HG03432 (cell line): ENCODE measurements at regions not wholly inside any gene's neighbourhood (a gene's known extent, or its start where the extent isn't known, plus 50 kb on each side); places are given as distances from the start of the nearest gene placed in this dataset.
"Not testable (repeated sequence)": the region's sequence is repeated elsewhere in the genome, so short reads cannot be mapped to it uniquely, and the experiment has no call there.

Source experiments
- ATAC-seq: cut with Tn5 transposase; IDR thresholded peaks from one replicate; pipeline ENCODE4 v1.9.1; 2021; ENCODE audit warnings: mild to moderate bottlenecking, moderate library complexity; ENCODE audit not compliant: unreplicated experiment

DNA sequence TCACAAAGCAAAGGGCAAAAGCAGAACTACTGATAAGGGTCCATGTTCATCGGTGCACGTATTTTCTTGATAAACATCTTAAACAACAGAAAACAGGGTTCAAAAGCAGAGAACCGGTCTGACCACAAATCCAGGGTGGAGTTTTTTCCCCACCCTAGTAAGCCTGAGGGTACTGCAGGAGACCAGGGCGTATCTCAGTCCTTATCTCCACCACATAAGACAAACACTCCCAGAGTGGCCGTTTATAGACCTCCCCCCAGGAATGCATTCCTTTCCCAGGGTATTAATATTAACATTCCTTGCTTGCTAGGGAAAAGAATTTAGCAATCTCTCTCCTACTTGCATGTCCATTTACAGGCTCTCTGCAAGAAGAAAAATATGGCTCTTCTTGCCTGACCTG is 567.9 kb upstream of the HS3ST1 start:
- ATAC-seq: not testable (repeated sequence)

- ATAC-seq: no peak
Observed at GRCh38 chr4:11976726-11977263, 548.1 kb upstream of the HS3ST1 start.

GRCh38 chr4:11973270-11973669 is 544.6 kb upstream of the HS3ST1 start:
- ATAC-seq: no peak

GRCh38 chr4:11970754-11971153 is 542.1 kb upstream of the HS3ST1 start:
- ATAC-seq: no peak

- ATAC-seq: no peak
Observed at GRCh38 chr4:11966782-11967181, 538.1 kb upstream of the HS3ST1 start.

DNA sequence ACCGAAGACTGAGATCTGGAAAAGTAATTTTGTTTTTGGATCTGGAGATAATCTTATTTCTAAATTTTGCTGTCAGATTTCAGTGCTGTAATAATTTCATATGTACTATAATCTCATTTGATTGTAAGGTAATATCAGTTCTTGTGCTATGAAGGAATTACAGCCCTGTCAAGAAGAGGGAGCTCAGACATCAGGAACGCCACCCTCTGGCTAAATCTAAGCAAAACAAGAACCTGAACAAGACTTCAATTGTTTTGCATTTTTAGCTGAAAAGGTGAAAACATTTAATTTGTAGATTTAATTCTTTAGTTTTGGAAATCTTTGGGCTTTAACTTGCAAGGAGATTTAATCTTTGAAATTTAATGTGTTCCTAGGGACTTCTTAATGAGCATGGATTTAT is 525.4 kb upstream of the HS3ST1 start:
- ATAC-seq: peak; percentile 40

DNA sequence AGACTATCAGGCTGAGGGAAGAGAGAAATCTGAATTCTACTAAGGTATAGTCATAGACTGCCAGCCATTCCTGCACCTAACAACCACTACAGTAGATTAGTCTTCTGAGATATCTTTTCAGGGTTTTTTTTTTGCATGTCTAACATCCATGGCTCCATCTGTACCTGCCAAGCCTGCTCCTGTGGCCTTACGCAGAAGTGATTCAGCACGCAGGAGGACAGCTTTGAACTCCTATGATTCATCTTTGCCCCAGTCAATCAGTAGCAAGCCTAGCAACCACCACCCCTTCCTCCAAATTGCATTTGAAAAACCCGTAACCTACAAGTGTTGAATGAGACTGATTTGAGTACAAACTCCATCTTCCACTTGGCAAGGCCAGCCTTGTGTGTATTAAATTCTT is 520.7 kb upstream of the HS3ST1 start:
- ATAC-seq: no peak

DNA sequence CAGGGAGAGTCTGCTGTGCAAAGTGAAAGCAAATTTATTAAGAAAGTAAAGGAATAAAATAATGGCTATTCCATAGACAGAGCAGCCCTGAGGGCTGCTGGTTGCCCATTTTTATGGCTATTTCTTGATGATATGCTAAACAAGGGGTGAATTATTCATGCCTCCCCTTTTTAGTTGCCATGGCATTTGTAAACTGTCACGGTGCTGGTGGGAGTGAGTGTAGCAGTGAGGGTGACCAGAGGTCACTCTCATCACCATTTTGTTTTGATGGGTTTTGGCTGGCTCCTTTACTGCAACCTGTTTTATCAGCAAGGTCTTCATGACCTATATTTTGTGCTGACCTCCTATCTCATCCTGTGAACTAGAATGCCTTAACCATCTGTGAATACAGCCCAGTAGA is 518.9 kb upstream of the HS3ST1 start:
- not testable (repeated sequence) for ATAC-seq

- no peak for ATAC-seq
Observed at GRCh38 chr4:11937941-11938340, 509.2 kb upstream of the HS3ST1 start.

DNA sequence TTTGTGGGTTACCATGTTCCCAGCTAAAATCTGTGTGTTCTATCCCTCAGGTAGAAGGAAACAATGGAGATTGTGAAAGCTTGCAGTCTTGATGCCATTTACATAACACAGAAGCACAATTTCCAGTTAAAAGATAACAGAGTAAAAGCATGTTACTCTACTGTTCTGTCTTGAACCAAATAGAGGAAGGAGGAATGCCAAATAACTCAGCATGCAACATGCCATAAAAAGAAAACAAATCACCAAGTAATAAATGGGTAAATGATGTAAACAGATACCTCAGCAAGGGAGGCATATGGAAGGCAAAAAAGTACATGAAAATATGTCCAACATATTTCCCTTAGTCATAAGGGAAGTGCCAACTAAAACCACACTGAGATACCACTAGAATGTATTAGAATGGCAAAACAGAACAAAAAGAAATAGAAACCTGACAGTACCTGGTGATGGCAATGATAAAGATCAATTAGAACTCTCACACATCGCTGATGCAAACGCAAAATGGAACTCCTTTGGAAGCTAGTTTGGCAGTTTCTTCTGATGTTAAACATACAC is 502.6 kb upstream of the HS3ST1 start:
- ATAC-seq: no peak

DNA sequence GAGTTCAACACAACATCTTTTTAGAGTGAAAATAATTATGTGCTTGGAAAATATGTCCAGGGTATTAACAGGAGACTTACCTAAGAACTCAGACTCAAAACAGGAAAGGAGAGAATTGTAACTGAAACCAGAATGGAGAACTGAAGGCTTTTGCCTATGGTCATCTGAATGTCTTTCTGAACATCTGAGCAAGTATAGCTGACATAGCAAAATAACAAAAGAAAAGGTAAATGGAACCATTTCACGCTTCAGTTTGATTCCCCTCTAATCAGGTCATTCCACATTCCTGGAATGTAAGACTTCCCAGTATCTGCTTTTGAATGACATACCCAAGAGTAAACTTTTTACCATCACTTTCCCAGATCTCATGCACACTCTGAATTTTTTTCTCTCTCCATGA is 500.4 kb upstream of the HS3ST1 start:
- ATAC-seq: no peak

DNA sequence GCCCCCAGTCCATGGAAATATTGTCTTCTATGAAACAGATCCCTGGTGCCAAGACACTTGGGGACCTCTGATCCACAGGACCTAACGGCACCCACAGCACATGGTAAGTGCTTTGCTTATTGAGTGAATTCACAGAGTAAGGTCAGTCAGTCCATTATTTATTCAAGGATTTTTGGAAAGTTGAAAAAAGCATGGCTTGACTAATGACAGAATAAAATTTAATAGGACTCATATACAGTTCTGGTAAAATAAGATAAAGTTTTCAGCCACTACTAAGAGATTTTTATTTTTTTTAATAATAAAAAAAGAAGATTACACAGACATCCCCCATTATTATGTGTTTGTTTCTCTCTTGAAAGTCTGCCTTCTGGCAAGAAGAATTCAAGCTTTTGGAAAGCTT is 490.6 kb upstream of the HS3ST1 start:
- no peak for ATAC-seq

GRCh38 chr4:11914406-11914805 is 485.7 kb upstream of the HS3ST1 start:
- no peak for ATAC-seq

DNA sequence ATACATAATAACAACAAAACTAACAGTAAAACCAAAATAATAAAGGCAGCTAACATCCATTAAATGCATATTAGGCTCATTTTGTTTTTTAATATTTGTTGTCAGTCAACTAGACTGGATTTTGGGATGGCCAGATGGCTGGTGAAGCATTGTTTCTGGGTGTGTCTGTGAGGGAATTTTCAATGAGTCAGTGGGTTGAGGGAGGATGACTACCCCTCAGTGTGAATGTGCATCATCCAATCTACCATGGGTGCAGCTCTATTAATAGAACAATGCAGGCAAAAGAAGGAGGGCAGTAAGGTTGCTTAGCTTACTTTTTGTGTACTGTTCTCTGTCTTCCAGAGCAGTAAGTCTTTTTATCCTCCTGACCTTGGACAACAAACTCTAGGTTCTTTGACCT is 484.2 kb upstream of the HS3ST1 start:
- no peak for ATAC-seq

DNA sequence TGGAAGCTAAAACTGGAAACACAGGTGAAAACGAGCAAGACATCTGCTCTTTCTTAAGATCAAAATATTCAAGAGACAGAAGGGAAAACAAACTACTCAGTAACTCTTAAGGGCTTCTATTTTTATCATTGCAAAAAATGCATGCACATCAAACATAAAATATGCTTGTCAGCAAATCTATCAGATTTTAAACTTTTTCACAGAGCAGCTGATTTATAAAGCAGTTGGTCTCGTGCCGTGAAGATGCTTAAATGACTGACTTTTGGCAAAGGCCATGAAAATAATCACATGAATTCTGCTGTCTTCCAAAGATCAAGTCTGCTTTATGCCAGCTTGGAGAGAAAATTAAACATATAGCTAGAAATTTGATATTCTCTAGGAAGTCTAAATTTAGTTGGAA is 482.1 kb upstream of the HS3ST1 start:
- ATAC-seq: no peak

DNA sequence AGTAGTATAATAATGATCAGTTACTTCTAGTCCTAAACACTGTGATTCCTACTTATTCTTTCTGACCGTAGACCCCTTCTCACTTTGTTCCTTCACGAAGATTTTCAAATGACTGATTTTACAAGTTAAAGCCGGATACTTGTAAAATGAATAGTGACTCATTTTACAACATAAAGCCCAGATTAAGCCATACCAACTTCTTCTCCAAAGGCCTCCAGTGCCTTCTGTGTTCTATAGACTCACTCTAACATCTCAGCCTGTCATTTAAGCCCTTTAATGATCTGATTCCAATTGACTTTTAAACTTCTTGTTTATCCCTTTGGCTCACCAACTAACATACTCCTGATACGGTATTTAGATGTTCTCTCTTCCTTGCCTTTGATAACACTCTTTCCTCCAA is 480.0 kb upstream of the HS3ST1 start:
- no peak for ATAC-seq

DNA sequence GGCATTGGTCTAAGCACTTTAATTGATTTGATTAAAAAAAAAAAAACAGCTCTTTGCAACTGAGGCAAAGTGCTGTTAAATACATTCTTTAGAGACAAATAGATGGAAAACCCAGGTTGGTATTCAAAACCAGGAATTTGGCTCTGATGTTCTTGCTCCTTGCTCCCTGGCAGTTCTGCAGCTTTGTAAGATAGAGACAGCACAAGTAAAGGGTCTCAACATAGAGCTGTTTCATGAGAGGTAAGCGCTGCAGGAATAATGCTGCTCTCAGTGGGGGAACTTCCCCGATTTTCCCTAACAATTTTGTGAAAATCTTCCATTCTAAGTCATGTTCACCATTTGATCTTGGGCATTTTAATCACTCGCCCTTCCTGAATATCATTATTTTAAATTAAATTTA is 479.5 kb upstream of the HS3ST1 start:
- no peak for ATAC-seq

- no peak for ATAC-seq
Observed at GRCh38 chr4:11904846-11905739, 476.4 kb upstream of the HS3ST1 start.

DNA sequence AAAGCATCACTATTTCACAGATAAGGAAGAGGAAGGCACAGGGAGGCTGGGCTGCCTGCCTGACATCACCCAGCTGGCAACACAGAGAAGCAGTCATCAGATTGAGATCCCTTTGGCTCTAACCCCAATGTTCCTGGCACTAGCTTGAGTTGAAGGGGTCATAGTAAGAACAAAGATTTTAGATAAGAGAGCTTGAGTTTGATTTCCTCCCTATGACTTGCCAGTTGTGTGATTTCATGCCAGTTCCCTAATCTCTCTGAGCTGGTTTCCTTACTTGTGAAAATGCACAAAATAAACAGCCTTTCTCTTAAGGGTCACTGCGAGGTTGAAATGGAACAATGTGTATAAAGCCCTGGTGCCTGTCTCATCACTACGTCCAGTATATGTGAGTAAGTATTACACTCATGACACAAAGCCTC is 475.4 kb upstream of the HS3ST1 start:
- no peak for ATAC-seq

DNA sequence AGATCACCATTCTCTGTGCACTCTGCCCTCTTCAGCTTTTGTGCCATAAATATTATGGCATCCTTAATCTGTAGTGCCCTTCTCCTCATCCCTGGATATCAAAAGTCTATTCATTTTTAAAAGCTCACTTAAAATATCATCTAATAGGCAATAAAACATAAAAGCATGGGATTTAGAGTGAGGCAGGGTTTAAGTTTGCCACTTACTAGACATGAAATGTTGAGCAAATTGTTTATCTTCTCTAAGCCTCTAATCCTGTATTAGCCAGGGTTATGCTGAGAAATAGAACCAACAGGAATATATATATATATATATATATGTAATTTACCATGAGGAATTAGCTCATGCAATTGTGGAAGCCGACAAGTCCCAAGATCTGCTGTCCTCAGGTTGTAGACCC is 472.4 kb upstream of the HS3ST1 start:
- no peak for ATAC-seq

DNA sequence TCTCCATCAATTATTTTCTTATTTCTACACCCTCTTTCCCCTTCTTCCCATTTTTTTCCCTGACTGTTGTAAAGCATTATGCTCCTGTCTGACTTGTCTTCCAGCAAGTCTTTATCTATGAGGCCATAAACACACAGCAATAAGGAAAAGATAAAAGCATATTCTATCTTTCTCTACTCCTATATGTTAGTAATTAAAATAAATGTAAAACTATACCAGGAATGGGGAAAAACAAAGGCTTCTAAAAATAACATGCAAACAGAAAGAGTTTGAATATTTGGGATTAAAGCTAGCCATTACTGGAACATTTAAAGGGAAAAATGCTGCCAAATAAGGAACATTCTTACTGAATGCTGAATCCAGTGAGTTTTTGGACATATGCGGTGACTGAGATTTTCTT is 471.7 kb upstream of the HS3ST1 start:
- no peak for ATAC-seq

DNA sequence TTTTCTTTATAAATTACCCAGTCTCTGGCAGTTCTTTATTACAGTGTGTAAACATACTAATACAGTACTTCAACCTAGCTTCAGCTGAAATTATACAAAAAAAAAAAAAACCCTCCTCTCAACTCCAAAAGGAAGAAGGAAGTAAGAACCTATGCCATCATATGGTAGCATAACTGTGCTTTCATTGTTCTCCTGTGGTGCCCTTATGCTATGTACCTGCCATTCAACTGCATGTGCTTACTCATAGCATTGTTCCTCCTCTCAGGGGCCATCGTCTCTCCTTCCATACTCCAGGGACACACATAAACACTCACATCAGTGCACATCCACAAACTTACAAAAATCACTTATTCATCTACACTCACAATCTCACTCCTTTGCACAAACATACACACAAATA is 470.1 kb upstream of the HS3ST1 start:
- ATAC-seq: no peak
